HEK293 (cell line): ENCODE measurements at regions not wholly inside any gene's neighbourhood (a gene's known extent, or its start where the extent isn't known, plus 50 kb on each side); places are given as distances from the start of the nearest gene placed in this dataset.

Experiments
- CTCF ChIP-seq: fragments of 450-650 bp; formaldehyde crosslinking; IDR thresholded peaks from 2 replicates; pipeline ENCODE4 v1.5.1; 2016; ENCODE audit warnings: missing biosample characterization, missing genetic modification characterization
- MYNN ChIP-seq: fragments of 450-650 bp; formaldehyde crosslinking; IDR thresholded peaks from 2 replicates; pipeline ENCODE4 v1.5.1; 2016; ENCODE audit warnings: missing biosample characterization, missing genetic modification characterization, borderline replicate concordance
- ZNF280D ChIP-seq: fragments of 450-650 bp; formaldehyde crosslinking; IDR thresholded peaks from 2 replicates; pipeline ENCODE4 v1.5.1; 2016; ENCODE audit warnings: missing biosample characterization, missing genetic modification characterization

GRCh38 chr3:63128380-63128779, 149.7 kb upstream of the SYNPR start:
- TF ChIP-seq CTCF (tag by site-specific recombination) (no peak), MYNN (tag by site-specific recombination) (no peak), ZNF280D (tag by site-specific recombination) (no peak)
